SK-N-MC (cell line): ENCODE measurements at regions not wholly inside any gene's neighbourhood (a gene's known extent, or its start where the extent isn't known, plus 50 kb on each side); places are given as distances from the start of the nearest gene placed in this dataset.

Source experiments
- DNase-seq: peaks from one replicate; pipeline ENCODE4 v3.0.0-alpha.2; 2011; ENCODE audit warnings: low read depth, low spot score
- H3K27ac ChIP-seq: fragments of 200-600 bp; sonication (generic); 2 replicates; pipeline ENCODE4 v1.5.1; 2016; ENCODE audit warnings: mixed run types
- H3K36me3 ChIP-seq: fragments of 200-600 bp; sonication (generic); 2 replicates; pipeline ENCODE4 v1.6.1; 2017; ENCODE audit warnings: antibody characterized with exemption, low read length, mixed read lengths; ENCODE audit not compliant: insufficient read depth
- H3K4me3 ChIP-seq: fragments of 200-600 bp; sonication (generic); 2 replicates; pipeline ENCODE4 v1.5.1; 2016
- H3K9ac ChIP-seq: fragments of 200-600 bp; sonication (generic); 2 replicates; pipeline ENCODE4 v1.8.0; 2017; ENCODE audit warnings: mixed run types, mixed read lengths; ENCODE audit not compliant: insufficient read length
- H3K9me3 ChIP-seq: fragments of 200-600 bp; sonication (generic); 2 replicates; pipeline ENCODE4 v1.6.1; 2017; ENCODE audit warnings: low read depth, mild to moderate bottlenecking, antibody characterized with exemption, low read length, moderate library complexity, mixed read lengths
- EZH2 ChIP-seq: fragments of 200-600 bp; sonication (generic); IDR thresholded peaks from one replicate; pipeline ENCODE4 v1.6.1; 2017; ENCODE audit warnings: antibody characterized with exemption
- FOXP2 ChIP-seq: optimal IDR thresholded peaks from 2 replicates; pipeline ENCODE3; 2011; ENCODE audit warnings: mild to moderate bottlenecking, moderate library complexity; ENCODE audit not compliant: insufficient read depth; ENCODE audit errors: extremely low read length, control extremely low read depth
- POLR2AphosphoS5 ChIP-seq: IDR thresholded peaks from 2 replicates; pipeline ENCODE4 v1.6.1; 2012; ENCODE audit warnings: mild to moderate bottlenecking, low read depth, low read length, borderline replicate concordance

- Histone ChIP-seq H3K27ac (no peak overlapping the region), H3K9ac (no peak overlapping the region), H3K4me3 (no peak overlapping the region), H3K9me3 (no peaks in the 10 kb centered on the region), H3K36me3 (no peaks in the 10 kb centered on the region; the same call in 1 of the 2 replicates)
- TF ChIP-seq EZH2 (no peak), FOXP2 (no peak), POLR2AphosphoS5 (no peak)
- no peak for DNase-seq
These were observed 73.3 kb downstream of the RFC3 start for GRCh38 chr13:33891196-33891742.

DNA sequence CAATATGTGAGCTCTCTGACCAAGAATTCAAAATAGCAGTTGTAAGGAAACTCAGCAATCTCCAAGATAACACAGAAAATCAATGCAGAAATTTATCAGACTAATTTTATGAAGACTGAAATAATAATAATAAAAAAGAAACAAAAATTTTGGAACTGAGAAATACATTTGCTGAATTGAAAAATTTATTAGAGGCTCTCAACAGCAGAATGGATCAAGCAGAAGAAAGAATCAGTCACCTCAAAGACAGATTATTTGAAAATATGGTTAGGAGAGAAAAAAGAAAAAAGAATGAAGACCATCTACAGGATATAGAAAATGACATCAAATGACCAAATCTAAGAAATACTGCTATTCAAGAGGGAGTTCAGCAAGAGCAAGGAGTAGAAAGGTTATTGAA lies 75.6 kb downstream of the RFC3 start:
- no peaks in the 10 kb centered on the region for H3K9me3 ChIP-seq
- no peak overlapping the region for H3K4me3 ChIP-seq
- H3K27ac ChIP-seq: no peak overlapping the region
- DNase-seq: no peak
- no peak overlapping the region for H3K9ac ChIP-seq
- H3K36me3 ChIP-seq: no peaks in the 10 kb centered on the region; the same call in 1 of the 2 replicates
- TF ChIP-seq FOXP2 (no peak), EZH2 (no peak), POLR2AphosphoS5 (no peak)

DNA sequence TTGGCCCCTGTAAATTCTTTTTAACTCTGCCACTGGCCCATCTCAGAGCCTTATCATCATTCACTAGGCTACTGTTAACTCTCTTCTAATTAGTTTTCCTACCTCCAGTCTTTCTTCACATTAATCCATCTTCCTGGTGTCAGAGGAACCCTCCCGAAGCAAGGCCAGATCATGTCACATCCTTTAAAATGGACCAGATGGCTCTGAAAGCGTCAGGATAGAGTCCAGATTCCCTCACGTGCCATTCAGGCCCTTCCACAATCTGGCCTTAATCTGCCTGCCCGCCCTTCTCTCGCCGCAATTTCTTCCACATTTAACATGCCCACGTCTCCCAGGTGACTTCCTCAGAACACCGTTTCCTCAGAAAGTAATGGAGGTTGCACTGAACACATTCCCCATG lies 86.5 kb downstream of the RFC3 start:
- no peak for DNase-seq
- H3K4me3 ChIP-seq: no peak overlapping the region
- H3K27ac ChIP-seq: no peak overlapping the region
- H3K9me3 ChIP-seq: peaks cover 4% of the 10 kb centered on the region; the same call in 1 of the 2 replicates
- H3K9ac ChIP-seq: no peak overlapping the region
- H3K36me3 ChIP-seq: no peaks in the 10 kb centered on the region
- TF ChIP-seq POLR2AphosphoS5 (no peak), EZH2 (no peak), FOXP2 (no peak)

DNA sequence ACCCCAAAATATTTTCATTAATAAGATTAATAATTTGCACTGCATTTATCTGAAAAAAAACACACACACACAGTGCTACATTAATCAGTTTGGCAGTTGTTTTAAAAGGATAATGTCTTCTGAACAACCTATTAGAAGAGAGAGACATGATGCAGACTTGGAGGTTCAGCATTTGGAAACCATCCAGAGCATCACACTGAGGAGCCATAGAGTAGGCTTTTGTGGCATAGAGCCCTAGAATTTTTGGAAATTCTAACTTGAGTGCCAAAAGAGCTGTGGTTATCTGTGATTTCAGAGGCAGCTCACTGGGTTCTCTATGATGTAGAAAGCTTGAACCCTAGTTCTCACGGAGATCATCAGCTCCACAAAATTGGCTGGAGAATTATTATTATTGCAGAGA lies 90.2 kb downstream of the RFC3 start:
- H3K36me3 ChIP-seq: no peaks in the 10 kb centered on the region
- no peak overlapping the region for H3K4me3 ChIP-seq
- no peak for TF ChIP-seq EZH2
- TF ChIP-seq FOXP2: no peak
- no peak for TF ChIP-seq POLR2AphosphoS5
- no peak overlapping the region for H3K9ac ChIP-seq
- H3K9me3 ChIP-seq: no peaks in the 10 kb centered on the region
- H3K27ac ChIP-seq: no peak overlapping the region
- no peak for DNase-seq

DNA sequence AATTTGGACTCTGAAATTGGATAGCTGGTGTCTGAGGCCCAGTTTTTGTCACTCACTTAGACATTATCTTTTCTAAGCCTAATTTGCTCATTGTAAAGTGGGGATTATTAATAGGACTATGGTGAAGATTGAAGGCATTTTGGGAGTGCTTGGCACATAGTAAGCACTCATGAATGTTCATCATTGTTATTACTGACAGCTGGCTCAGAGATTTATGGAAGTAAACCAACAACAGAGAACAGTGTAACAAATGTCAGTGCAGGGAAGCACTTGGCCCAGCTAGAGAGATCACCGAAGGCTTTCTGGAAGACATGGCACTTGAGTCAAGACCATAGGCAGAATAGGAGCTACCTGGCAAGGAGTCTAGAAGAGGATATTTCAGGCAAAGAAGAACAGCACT lies 92.3 kb downstream of the RFC3 start:
- no peak overlapping the region for H3K9ac ChIP-seq
- TF ChIP-seq EZH2: no peak
- no peak for TF ChIP-seq FOXP2
- no peak for TF ChIP-seq POLR2AphosphoS5
- DNase-seq: no peak
- H3K4me3 ChIP-seq: no peak overlapping the region
- H3K36me3 ChIP-seq: no peaks in the 10 kb centered on the region
- H3K9me3 ChIP-seq: no peaks in the 10 kb centered on the region
- H3K27ac ChIP-seq: no peak overlapping the region

- Histone ChIP-seq H3K27ac (no peak overlapping the region), H3K4me3 (no peak overlapping the region), H3K9me3 (no peaks in the 10 kb centered on the region), H3K36me3 (no peaks in the 10 kb centered on the region), H3K9ac (no peak overlapping the region)
- TF ChIP-seq FOXP2 (no peak), POLR2AphosphoS5 (no peak), EZH2 (no peak)
- no peak for DNase-seq
These were observed 93.6 kb downstream of the RFC3 start for GRCh38 chr13:33911521-33911920.

DNA sequence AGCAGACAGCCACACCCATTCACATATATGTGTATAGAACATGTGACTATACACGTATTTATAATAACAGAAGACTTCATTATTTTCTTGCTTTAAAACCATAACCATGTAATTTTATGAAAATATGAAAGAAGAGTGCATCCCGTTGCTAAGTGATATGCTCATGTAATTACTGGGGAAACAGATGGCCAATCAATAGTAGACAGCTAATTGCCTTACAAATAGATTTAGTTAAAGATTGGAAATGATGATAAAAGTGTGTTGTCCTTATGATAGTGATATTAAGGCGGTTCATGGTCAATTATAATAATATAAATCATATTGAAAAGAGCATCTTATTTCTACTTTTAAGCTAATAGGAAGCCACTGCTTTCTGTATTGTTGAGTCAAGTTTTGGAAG lies 95.9 kb downstream of the RFC3 start:
- DNase-seq: no peak
- Histone ChIP-seq H3K27ac (no peak overlapping the region), H3K9me3 (no peaks in the 10 kb centered on the region), H3K4me3 (no peak overlapping the region), H3K36me3 (no peaks in the 10 kb centered on the region), H3K9ac (no peak overlapping the region)
- TF ChIP-seq FOXP2 (no peak), POLR2AphosphoS5 (no peak), EZH2 (no peak)

GRCh38 chr13:33917190-33917589 lies 99.2 kb downstream of the RFC3 start:
- DNase-seq: no peak
- H3K27ac ChIP-seq: no peak overlapping the region
- H3K9me3 ChIP-seq: no peaks in the 10 kb centered on the region
- no peak overlapping the region for H3K4me3 ChIP-seq
- no peak overlapping the region for H3K9ac ChIP-seq
- TF ChIP-seq POLR2AphosphoS5 (no peak), FOXP2 (no peak), EZH2 (no peak)
- no peaks in the 10 kb centered on the region for H3K36me3 ChIP-seq
